NCI-H1436 (cell line): ENCODE measurements at regions not wholly inside any gene's neighbourhood (a gene's known extent, or its start where the extent isn't known, plus 50 kb on each side); places are given as distances from the start of the nearest gene placed in this dataset.

Experiments used
- DNase-seq: peaks from one replicate; lab custom pipeline; 2025; lab: John Stamatoyannopoulos, UW

GRCh38 chr14:41957459-41957858 is 350.8 kb downstream of the LRFN5 start:
- no peak for DNase-seq
